HEK293T (cell line): ENCODE measurements at regions not wholly inside any gene's neighbourhood (a gene's known extent, or its start where the extent isn't known, plus 50 kb on each side); places are given as distances from the start of the nearest gene placed in this dataset.

Experiments used
- ARNT ChIP-seq: fragments of 450-650 bp; IDR thresholded peaks from 2 replicates; pipeline ENCODE4 v1.6.1; 2017; ENCODE audit warnings: mild to moderate bottlenecking
- BHLHE40 ChIP-seq: fragments of 450-650 bp; IDR thresholded peaks from 2 replicates; pipeline ENCODE4 v1.6.1; 2016; ENCODE audit warnings: mild to moderate bottlenecking, moderate library complexity, borderline replicate concordance
- FOXM1 ChIP-seq: fragments of 450-650 bp; IDR thresholded peaks from 2 replicates; pipeline ENCODE4 v1.6.1; 2017; ENCODE audit warnings: mild to moderate bottlenecking, borderline replicate concordance
- SUZ12 ChIP-seq: fragments of 450-650 bp; IDR thresholded peaks from 2 replicates; pipeline ENCODE4 v1.6.1; 2016; ENCODE audit warnings: mild to moderate bottlenecking
- ZNF384 ChIP-seq: fragments of 450-650 bp; IDR thresholded peaks from 2 replicates; pipeline ENCODE4 v1.6.1; 2016

DNA sequence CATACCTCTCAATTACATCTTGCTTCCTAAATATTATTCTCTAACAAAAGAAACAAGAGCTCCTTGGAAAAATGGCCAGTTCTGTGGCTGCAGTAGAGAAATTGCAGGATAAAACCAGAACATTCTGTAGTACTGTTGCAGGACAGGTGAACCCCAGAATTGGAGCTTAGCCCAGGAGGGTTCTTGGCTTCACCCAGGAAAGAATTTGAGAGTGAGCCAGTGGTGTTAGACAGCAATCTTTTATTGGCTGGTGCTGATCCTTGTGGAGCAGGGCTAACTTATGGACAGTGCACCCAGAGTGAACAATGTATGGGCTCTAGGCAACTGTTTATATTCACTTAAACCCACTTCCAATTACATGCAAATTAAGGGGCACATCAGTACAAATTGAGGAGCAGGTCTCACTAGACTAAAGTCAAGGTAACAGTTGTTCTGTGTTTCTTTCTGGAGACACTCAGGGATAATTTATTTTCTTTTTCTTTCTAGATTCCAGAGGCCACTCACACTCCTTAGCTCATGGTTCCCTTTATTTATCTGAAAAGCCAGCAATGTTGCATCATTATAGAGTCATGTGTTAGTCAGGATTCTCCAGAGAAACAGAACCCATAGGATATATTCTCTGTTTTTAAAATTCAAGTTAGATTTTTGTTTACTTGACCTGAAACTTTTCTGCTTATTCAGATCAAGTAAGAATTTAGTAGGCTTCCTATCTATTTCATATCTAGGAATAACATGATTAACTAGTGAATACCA, 348.1 kb downstream of the CCDC85A start:
- no peak for TF ChIP-seq FOXM1
- TF ChIP-seq ARNT = no peak
- TF ChIP-seq ZNF384 = no peak
- TF ChIP-seq SUZ12 = no peak
- no peak for TF ChIP-seq BHLHE40
